T47D (cell line): ENCODE measurements at regions not wholly inside any gene's neighbourhood (a gene's known extent, or its start where the extent isn't known, plus 50 kb on each side); places are given as distances from the start of the nearest gene placed in this dataset.
"Not testable (repeated sequence)": the region's sequence is repeated elsewhere in the genome, so short reads cannot be mapped to it uniquely, and the experiment has no call there.

Experiments used
- DNase-seq, 2 experiments: peaks; one replicate each; pipeline versions ENCODE4 v3.0.0 to v3.0.0-alpha.2; 2011 to 2012; ENCODE audit warnings: low read depth in 1 of 2, low spot score in 1 of 2
- JUND ChIP-seq: IDR thresholded peaks from 2 replicates; pipeline ENCODE4 v1.6.1; 2012; ENCODE audit warnings: low read depth
- in situ Hi-C: cut with HindIII; loops from 2 replicates; pipeline ENCODE4 v1.10.0; 2016; ENCODE audit warnings: low sequenced_read_pairs, low pct_unique_long_range_greater_than_20kb

DNA sequence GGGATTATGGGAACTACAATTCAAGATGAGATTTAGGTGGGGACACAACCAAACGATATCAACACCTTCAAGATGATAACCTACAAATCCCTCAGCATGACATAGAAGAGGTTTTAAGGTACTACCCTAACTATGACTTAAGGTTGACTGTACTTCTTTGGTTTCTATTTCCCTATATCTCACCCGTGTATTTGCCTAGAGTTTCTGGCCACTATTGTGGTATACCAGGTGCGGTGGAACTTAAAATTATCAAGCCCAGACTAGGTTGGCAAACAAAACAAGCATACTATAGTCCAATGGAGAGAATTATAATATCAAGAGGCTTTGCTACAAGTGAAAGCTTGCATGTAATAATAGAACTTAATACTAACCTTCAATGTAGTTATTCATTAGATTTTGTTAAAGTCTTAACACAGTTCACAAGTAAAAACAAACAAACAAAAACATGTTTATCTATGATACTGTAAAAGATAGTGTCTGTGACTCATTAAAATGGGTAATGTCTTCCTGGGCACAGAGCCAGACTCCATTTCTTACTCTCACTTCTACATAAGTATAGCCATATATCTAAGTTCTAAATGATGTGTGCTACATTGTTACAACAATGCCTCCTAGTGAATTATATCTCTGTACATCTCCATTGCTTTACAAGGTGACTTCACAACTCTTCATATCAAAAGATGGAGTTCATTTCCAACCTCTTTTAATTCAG, 479.1 kb downstream of the ZBBX start:
- in situ Hi-C loops = no loop called here
- TF ChIP-seq JUND = no peak
- no peak for DNase-seq

DNA sequence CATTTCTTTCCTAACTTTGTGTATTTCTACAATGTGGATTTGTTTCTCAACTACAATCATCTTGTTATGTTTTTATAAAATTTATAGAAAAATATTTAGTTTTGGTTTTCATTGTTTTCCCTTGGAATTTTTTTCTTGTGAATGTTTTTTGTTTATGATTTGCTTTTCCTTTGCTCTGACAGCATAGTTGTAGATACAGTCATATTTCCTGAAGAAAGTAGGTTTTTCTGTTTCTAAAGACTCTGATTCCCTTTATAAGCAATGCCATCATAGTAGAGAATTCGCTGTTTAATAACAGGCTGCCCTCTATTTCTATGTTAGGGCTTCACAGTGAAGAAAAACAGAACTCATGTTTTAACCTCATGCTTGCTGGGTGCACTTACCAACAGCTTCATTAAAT, 482.3 kb downstream of the ZBBX start:
- in situ Hi-C loops = no loop called here
- no peak for DNase-seq
- TF ChIP-seq JUND = no peak

DNA sequence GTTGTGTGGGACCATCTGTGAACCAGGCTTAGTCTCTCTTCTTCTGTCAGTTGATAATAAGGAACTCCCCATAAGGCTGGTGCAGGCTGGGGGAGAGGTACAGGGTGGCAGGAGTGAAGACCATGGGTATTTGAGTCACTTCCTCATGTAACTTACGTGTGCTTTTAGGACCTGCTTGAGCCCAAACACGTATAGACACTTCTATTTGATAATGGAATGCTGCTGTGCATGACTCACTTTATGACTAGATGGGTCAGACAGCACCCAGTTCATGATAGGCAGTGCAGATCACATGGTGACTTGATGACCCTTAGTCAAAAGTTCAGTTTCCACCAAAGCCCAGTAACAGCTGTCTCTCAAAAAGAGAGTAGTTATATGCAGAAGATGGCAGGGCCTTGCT, 490.9 kb downstream of the ZBBX start:
- no peak for TF ChIP-seq JUND
- no peak for DNase-seq
- in situ Hi-C loops = no loop called here

DNA sequence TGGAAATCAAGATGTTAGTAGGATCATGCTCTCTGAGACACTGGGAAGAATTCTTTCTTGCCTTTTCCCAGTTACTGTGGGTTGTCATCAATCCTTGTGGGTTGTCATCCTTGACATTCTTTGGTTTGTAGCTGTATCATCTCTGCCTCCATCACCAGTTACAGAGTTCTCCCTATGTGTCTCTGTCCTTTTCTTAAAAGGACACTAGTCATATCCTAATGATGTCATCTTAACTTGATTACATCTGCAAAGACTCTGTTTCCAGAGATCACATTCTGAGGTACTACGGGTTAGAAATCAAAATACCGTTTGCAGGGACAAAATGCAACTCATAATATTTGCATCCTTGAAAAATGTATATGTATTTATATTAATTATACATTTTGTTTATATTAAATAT, 500.4 kb downstream of the ZBBX start:
- DNase-seq = no peak
- TF ChIP-seq JUND = no peak
- in situ Hi-C loops = no loop called here

DNA sequence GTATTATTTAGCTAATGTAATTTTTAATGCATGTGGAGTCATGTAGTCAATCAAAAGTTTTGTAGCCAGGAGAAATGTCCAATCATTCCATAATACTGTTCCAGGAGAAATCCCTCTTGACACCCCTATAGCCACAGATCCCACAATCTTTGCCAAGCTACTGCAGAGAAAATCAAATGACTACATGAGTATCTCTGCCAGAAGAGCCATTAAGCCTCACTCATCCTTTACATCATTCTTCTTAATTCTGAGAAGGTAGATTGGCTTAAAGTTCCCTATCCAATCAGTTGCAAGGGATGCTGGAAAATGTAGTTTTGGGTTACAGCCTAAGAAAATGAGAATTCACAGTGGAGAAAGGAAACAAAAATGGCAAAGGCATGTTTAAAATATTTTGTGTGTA, 502.1 kb downstream of the ZBBX start:
- no peak for TF ChIP-seq JUND
- DNase-seq = no peak
- in situ Hi-C loops = no loop called here

DNA sequence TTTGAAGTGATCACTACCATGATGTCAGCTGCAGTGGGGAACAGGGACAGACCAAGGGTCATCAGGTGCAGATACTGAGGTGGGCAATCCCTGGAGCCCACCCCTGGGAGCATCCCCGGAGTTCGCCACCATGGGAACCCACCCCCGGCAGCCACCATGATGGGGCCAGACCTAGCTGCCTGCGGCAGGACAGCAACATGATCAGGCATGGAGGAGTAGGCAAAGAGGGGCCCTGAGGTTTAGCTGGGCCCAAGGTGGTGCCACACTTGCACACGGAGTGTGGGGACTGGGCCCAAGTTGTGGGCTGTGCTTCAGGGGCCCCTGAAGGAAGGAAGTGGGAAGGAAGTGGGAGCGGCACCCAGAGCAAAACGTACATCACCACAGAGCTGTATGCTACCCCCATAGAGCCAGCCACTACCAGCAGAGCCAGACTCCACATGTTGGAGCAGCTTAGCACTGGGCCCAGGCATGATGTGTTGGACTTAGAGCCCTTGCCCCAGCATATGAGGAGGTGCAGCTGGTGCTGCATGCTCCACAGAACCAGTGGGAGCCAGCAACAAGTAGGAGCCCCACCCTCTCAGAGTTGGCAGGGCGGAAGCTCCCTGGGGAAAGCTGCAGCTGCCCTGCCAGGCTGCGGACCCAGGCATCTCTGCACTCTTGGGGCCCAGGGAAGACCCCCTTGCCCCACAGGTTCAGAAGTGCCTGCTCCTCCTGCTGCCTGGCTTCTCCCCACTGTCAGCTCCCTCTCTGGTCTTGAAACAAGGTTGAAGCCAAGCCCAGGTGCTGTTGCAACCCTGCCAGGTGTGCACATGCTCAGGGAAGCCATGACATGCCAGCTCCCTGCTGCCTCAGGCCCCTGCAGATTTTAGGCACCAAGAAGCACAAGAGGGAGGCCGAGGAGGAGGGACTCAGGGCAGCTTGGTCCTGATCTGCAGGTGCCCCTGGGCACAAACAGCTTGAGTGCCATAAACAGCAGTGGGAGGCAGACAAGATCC, 515.3 kb downstream of the ZBBX start:
- no peak for DNase-seq
- in situ Hi-C loops = no loop called here
- TF ChIP-seq JUND = no peak

DNA sequence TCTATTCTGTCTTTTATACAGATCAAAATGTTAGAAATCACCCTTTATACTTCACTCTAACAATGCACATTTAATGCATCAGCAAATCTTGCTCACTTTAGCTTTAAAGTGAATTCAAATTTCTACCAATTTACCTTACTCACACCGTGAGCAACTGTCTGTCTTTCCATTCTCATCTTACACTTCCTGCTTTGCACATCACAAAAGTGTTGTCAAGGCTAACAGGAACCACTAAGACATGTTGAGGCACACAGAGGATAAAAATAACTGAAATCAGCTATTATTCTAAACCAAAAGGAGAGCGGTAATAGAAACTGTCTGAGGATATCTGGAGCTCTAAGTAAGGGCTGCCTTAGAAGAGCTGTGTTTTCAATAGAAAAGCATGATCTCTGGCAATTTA, 519.9 kb downstream of the ZBBX start:
- in situ Hi-C loops = no loop called here
- TF ChIP-seq JUND = no peak
- DNase-seq = no peak

DNA sequence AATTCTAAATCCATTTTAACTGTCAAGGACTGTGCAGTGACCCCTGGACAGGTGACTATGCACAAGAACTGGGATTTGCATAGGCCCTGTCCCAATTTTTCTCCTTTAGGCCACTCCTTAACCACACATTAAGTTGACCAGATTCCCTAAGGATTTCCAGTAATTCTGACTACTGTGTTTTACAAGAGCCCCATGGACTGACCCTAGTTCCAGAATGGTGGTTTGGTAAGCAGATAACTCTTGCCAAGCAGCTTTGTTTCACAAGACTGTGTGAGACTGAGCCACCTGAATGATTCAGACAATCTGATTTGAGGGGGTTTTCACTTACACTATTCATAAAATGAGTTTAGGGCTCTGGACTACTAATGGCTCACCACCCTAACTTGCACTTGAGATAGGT, 535.8 kb downstream of the ZBBX start:
- in situ Hi-C loops = no loop called here
- DNase-seq = no peak

DNA sequence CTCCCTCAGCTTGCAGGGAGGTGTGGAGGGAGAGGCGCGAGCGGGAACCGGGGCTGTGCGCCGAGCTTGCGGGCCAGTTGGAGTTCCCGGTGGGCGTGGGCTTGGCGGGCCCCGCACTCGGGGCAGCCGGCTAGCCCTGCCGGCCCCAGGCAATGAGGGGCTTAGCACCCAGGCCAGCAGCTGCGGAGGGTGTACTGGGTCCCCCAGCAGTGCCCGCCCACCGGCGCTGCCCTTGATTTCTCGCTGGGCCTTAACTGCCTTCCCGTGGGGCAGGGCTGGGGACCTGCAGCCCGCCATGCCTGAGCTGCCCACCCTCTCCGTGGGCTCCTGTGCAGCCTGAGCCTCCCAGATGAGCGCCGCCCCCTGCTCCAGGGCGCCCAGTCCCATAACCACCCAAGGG, 537.3 kb downstream of the ZBBX start:
- in situ Hi-C loops, DNase-seq: not testable (repeated sequence)

More for the DNA sequence above, 535.8 kb downstream of the ZBBX start:
- TF ChIP-seq JUND = no peak

DNA sequence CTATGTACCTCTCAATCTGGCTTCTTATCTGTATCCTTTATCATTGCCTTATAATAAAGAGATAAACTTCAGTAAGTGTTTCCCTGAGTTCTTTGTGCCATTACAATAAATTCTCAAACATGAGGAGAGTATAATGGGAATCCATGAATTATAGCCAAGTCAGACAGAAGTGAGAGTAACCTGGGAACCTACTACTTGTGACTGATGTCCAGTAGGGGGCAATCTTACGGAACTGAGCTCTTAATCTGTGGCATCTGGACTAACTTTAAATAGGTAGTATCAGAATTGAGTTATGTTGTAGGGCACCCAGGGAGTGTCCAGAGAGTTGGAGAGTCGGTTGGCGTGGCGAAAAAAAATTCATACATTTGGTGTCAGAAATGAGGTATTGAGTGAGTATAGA, 542.6 kb downstream of the ZBBX start:
- in situ Hi-C loops = no loop called here
- peak in 1 of 2 experiments; percentile 47 for DNase-seq
- no peak for TF ChIP-seq JUND

DNA sequence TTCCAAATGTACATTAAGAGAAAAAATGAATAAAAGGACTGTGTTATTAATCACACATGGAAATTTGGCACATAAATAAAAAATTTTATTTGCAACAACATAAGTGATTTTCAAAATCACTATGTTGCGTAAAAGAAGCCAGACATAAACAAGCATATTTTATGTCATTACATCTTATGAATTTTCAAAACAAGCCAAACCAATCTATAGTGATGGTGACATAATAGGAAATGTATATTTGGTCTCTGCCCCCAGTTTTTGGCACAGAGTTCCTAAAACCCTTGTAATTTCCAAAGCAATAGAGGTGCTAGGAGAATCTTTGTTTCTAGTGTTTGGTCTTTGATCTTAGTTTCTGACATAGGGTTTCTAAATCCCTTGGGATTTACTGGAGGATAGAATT, 543.3 kb downstream of the ZBBX start:
- no peak for TF ChIP-seq JUND
- DNase-seq = no peak
- in situ Hi-C loops = no loop called here

DNA sequence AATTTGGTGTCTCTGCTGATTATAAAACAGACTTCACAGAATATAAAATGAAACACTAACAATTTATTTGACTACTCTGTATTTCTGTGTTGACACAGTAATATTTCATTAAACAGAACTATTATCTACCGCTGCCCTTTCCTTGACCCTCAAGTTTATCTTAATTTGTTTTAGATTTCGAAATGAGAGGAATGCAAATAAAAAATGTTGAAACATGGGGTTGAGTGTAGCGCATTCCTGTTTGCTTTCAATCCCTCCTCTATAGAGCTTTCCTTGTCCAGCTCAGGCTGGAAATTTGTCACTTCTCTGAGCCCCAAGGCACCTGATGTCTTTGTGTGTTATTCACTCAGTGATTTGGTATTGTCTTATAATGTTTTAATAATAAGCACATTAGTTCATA, 550.2 kb downstream of the ZBBX start:
- in situ Hi-C loops = no loop called here
- TF ChIP-seq JUND = no peak
- DNase-seq = no peak

DNA sequence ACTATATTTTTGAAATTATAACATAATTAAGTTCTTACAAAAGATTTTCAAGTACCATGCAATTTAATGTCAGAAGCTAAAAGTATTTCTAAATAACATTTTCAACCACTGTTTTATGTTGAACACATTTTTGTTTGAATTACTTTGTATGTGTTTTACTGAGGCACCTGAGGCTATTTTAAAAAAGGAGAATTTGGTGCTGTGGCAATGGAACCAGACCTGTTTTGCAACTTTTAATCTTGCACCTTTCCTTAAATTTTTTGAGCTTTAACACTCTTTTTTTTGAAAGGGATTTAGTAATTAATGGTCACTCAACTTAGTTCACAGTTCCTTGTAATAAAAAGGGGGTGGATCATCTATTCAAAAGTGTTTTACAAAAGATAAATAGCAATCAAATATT, 561.6 kb downstream of the ZBBX start:
- TF ChIP-seq JUND = no peak
- DNase-seq = no peak
- in situ Hi-C loops = no loop called here

DNA sequence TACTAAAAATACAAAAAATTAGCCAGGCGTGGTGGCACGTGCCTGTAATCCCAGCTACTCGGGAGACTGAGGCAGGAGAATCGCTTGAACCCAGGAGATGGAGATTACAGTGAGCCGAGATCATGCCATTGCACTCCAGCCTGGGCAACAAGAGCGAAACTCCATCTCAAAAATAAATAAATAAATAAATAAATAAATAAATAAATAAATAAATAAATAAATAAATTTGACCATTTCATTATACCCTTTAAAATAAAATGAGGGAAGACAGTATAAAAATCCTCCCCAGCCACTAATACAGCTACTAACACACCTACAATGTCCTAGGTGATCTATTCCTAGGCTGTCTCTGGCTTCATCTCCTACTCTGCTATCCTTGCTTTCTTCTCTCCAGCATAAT, 562.8 kb downstream of the ZBBX start:
- in situ Hi-C loops, DNase-seq: not testable (repeated sequence)
